K562 (cell line): ENCODE measurements at regions not wholly inside any gene's neighbourhood (a gene's known extent, or its start where the extent isn't known, plus 50 kb on each side); places are given as distances from the start of the nearest gene placed in this dataset.

Experiments
- ATAC-seq: fragments of 200-7000 bp; cut with Tn5 transposase; 3 replicates; pipeline ENCODE4 v1.9.1; 2020; ENCODE audit warnings: moderate library complexity
- BruUV-seq: library from RNA; stranded (reverse); fragments of 400-500 nt; replicated peaks from 2 replicates; lab custom pipeline; 2021; lab: Mats Ljungman, UMichigan
- CTCF ChIA-PET: fragments of 300-600 bp; formaldehyde crosslinking; extraction: SDS; loops from one replicate; lab custom pipeline; 2021; ENCODE audit warnings: low intra/inter-chr PET ratio; lab: Yijun Ruan, JAX
- POLR2A ChIA-PET: fragments of 300-600, 350-650 bp; sonication (Branson Sonifier 250); formaldehyde crosslinking; extraction: SDS; loops from one replicate; lab custom pipeline; 2021; ENCODE audit warnings: antibody characterized with exemption, inconsistent platforms; lab: Yijun Ruan, JAX
- DNase-seq, 4 experiments: peaks; one replicate each; pipeline versions ENCODE4 v3.0.0 to v3.0.0-alpha.2; 2011 to 2018; ENCODE audit warnings: low spot score in 3 of 4, mixed read lengths in 3 of 4; ENCODE audit errors: extremely low read depth in 1 of 4
- FAIRE-seq: peaks from 2 replicates; lab custom pipeline; 2011; peaks lifted over from hg19 to GRCh38; lab: Jason Lieb, UNC
- H2AFZ ChIP-seq: 2 replicates; pipeline ENCODE4 v1.6.0; 2011; ENCODE audit warnings: low read depth, low read length, control low read depth, inconsistent platforms
- H3K27ac ChIP-seq: fragments of 200-600 bp; 3 replicates; pipeline ENCODE4 v1.8.0; 2011; ENCODE audit warnings: low read depth, mild to moderate bottlenecking, control low read depth, inconsistent platforms, low read length, moderate library complexity, mixed read lengths; ENCODE audit errors: extremely low read depth
- H3K27me3 ChIP-seq, 2 experiments: fragments of 300-600 bp in 1 of 2; 2 replicates in 1 of 2; 3 replicates in 1 of 2; pipeline versions ENCODE4 v1.6.0 to v1.8.0; 2011; ENCODE audit warnings: inconsistent platforms in 2 of 2, low read length in 2 of 2, mild to moderate bottlenecking in 1 of 2, mixed read lengths in 1 of 2, moderate library complexity in 1 of 2; ENCODE audit not compliant: control insufficient read depth in 2 of 2, insufficient read depth in 2 of 2
- H3K36me3 ChIP-seq: fragments of 300-600 bp; 3 replicates; pipeline ENCODE4 v1.8.0; 2011; ENCODE audit warnings: mild to moderate bottlenecking, low read length, inconsistent platforms; ENCODE audit not compliant: control insufficient read depth, insufficient read depth
- H3K4me1 ChIP-seq, 2 experiments: fragments of 200-600 bp in 1 of 2; replicated peaks in 1 of 2; 2 replicates in 1 of 2; 3 replicates in 1 of 2; pipeline versions ENCODE4 v1.5.1 to v1.8.0; 2011; ENCODE audit warnings: inconsistent platforms in 2 of 2, low read length in 2 of 2, mild to moderate bottlenecking in 1 of 2, mixed read lengths in 1 of 2, moderate library complexity in 1 of 2; ENCODE audit not compliant: control insufficient read depth in 2 of 2, insufficient read depth in 2 of 2
- H3K4me2 ChIP-seq: 2 replicates; pipeline ENCODE4 v1.6.1; 2011; ENCODE audit warnings: low read length, control low read depth, inconsistent platforms, mixed read lengths; ENCODE audit not compliant: insufficient read depth
- H3K4me3 ChIP-seq: fragments of 200-600 bp; sonication (generic), shearing (Covaris generic); 2 replicates; pipeline ENCODE4 v1.5.1; 2016; ENCODE audit warnings: control low read depth, inconsistent platforms
- H3K79me2 ChIP-seq: fragments of 200-600 bp; 3 replicates; pipeline ENCODE4 v1.8.0; 2011; ENCODE audit warnings: low read length, inconsistent platforms; ENCODE audit not compliant: control insufficient read depth, insufficient read depth
- H3K9ac ChIP-seq, 2 experiments: 2 replicates each; pipeline versions ENCODE4 v1.6.0 to v1.6.1; 2011; ENCODE audit warnings: low read depth in 2 of 2, low read length in 2 of 2, control low read depth in 1 of 2, inconsistent platforms in 1 of 2, mild to moderate bottlenecking in 1 of 2, mixed read lengths in 1 of 2; ENCODE audit not compliant: insufficient read depth in 1 of 2
- H3K9me1 ChIP-seq: one replicate; pipeline ENCODE4 v1.6.0; 2011; ENCODE audit warnings: inconsistent platforms, mild to moderate bottlenecking, low read length, moderate library complexity; ENCODE audit not compliant: control insufficient read depth, insufficient read depth
- H3K9me3 ChIP-seq: replicated peaks from 2 replicates; pipeline ENCODE4 v1.5.1; 2011; ENCODE audit warnings: low read depth, low read length, inconsistent platforms; ENCODE audit not compliant: control insufficient read depth, insufficient read depth
- H4K20me1 ChIP-seq: replicated peaks from 2 replicates; pipeline ENCODE4 v1.6.1; 2011; ENCODE audit warnings: low read length, inconsistent platforms, mixed read lengths; ENCODE audit not compliant: control insufficient read depth, insufficient read depth
- CHCHD3 ChIP-seq: fragments of 250-450 bp; sonication (Bioruptor Pico); IDR thresholded peaks from 2 replicates; pipeline ENCODE4 v2.1.2; 2022; ENCODE audit warnings: mild to moderate bottlenecking
- CHD4 ChIP-seq: fragments of 200-600 bp; sonication (generic); IDR thresholded peaks from 3 replicates; pipeline ENCODE4 v1.6.1; 2012; ENCODE audit warnings: low read depth, mild to moderate bottlenecking, mixed read lengths, low read length, inconsistent platforms; ENCODE audit not compliant: insufficient read depth, insufficient replicate concordance, poor library complexity, severe bottlenecking
- HDGF ChIP-seq: fragments of 450-650 bp; IDR thresholded peaks from 2 replicates; pipeline ENCODE4 v1.6.1; 2016
- UBTF ChIP-seq, 2 experiments: IDR thresholded peaks; 2 replicates each; pipeline ENCODE4 v1.6.1; 2012; ENCODE audit warnings: improper control_type of control experiment in 2 of 2, low read depth in 2 of 2, low read length in 2 of 2, borderline replicate concordance in 1 of 2
- ZNF551 ChIP-seq: fragments of 250-450 bp; sonication (Bioruptor Pico); IDR thresholded peaks from 2 replicates; pipeline ENCODE4 v1.5.0; 2021; ENCODE audit warnings: mild to moderate bottlenecking, moderate library complexity
- in situ Hi-C: fragments of 300-500 bp; cut with MboI; formaldehyde crosslinking; loops from 4 replicates; pipeline ENCODE4 v1.15.0; 2018; ENCODE audit warnings: inconsistent platforms, mixed read lengths
- intact Hi-C: fragments of 100-400 bp; cut with micrococcal nuclease; formaldehyde crosslinking; loops from 2 replicates; pipeline ENCODE4 v1.14.2; 2022

- FAIRE-seq (no peak), ATAC-seq (no peak), DNase-seq (no peak)
- Histone ChIP-seq H3K4me2 (no peak overlapping the region), H3K36me3 (no peaks in the 10 kb centered on the region), H3K9ac (no peak overlapping the region), H3K79me2 (no peaks in the 10 kb centered on the region), H3K27me3 (no peaks in the 10 kb centered on the region), H2AFZ (no peak overlapping the region), H3K4me3 (no peak overlapping the region), H4K20me1 (no peaks in the 10 kb centered on the region), H3K9me3 (no peaks in the 10 kb centered on the region), H3K4me1 (peaks cover 6 to 15% of the 10 kb centered on the region in 2 experiments; a peak in 3 of 5 replicates), H3K27ac (no peak overlapping the region), H3K9me1 (no peaks in the 10 kb centered on the region)
- ChIA-PET CTCF (no interaction called here), POLR2A (interaction anchor here (0.9 to 1.6 kb wide), 4 partner anchors 9 to 179 kb away, joined by 3 to 4 read pairs (median 3); no protein-coding TSS in a partner anchor)
- intact Hi-C loops (no loop called here), in situ Hi-C loops (no loop called here)
- no TSS peak for BruUV-seq
- TF ChIP-seq ZNF551 (CRISPR knock-in tag) (no peak), CHD4 (no peak), CHCHD3 (CRISPR knock-in tag) (no peak), HDGF (no peak), UBTF (IDR thresholded peaks at IDR 0.05; ENCODE audit: borderline replicate concordance in 1 of 2, low read depth in 2 of 2, low read length in 2 of 2) (no peak)
Measured at GRCh38 chr2:64786343-64787018, 132.8 kb upstream of the SERTAD2 start.
